ENCODE measurements at regions not wholly inside any gene's neighbourhood (a gene's known extent, or its start where the extent isn't known, plus 50 kb on each side); places are given as distances from the start of the nearest gene placed in this dataset.

DNA sequence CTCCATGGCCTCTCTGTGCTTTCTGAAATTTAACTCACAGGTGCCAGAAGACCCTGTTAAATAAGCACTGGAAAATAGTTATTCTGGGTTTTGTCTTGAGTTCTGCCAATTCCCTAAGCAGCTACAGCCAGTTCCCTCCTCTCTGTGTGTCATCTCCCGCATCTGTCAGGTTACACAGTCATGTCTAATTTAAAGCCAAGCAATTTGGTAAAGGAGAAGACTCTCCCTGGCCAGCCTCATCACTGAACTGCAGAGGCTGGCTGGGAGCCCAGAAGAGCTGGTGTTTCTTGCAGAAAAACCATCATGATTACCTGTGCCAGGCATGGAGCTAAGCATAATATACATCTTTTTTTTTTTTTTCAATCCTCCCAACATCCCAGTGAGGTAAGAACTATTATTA lies 141.3 kb upstream of the ZNF366 start:
- Histone ChIP-seq H3K36me3 (ENCODE audit: control insufficient read depth, insufficient read depth, low read length) (no peaks in the 10 kb centered on the region), H3K9me3 (replicated peaks; ENCODE audit: control insufficient read depth, insufficient read depth, low read depth, low read length) (no peaks in the 10 kb centered on the region), H3K79me2 (ENCODE audit: control insufficient read depth, insufficient read depth, low read length) (no peaks in the 10 kb centered on the region), H3K27ac (ENCODE audit: extremely low read depth, low read depth, low read length) (no peak overlapping the region), H3K4me3 (no peak overlapping the region), H3K4me2 (ENCODE audit: insufficient read depth, low read length) (no peak overlapping the region), H3K9ac (ENCODE audit: insufficient read depth in 1 of 2, low read depth in 2 of 2, low read length in 2 of 2) (no peak overlapping the region), H3K27me3 (ENCODE audit: control insufficient read depth in 2 of 2, insufficient read depth in 2 of 2, low read length in 2 of 2) (0 out of 5 replicates have a peak, but pooled peaks cover 0 to 4% of the 10 kb centered on the region in 2 experiments), H3K4me1 (replicated peaks in 1 of 2; ENCODE audit: control insufficient read depth in 2 of 2, insufficient read depth in 2 of 2, low read length in 2 of 2) (peaks cover 3 to 7% of the 10 kb centered on the region in 2 experiments; a peak in 3 of 5 replicates), H2AFZ (ENCODE audit: low read depth, low read length) (no peak overlapping the region), H3K9me1 (ENCODE audit: control insufficient read depth, insufficient read depth, low read length) (no peaks in the 10 kb centered on the region), H4K20me1 (replicated peaks; ENCODE audit: control insufficient read depth, insufficient read depth, low read length) (no peaks in the 10 kb centered on the region)
- DNase-seq (ENCODE audit: extremely low read depth in 1 of 4, low spot score in 3 of 4) (no peak), FAIRE-seq (no peak), ATAC-seq (no peak)
- intact Hi-C loops (cut with micrococcal nuclease) (no loop called here), in situ Hi-C loops (cut with MboI) (no loop called here)
- ChIA-PET CTCF (ENCODE audit: low intra/inter-chr PET ratio) (no interaction called here), POLR2A (interaction anchor here (0.6 to 0.8 kb wide), 2 partner anchors 17 to 18 kb away, joined by 3 to 4 read pairs; no protein-coding TSS in a partner anchor)
- WGBS (ENCODE audit: insufficient coverage, low coverage, missing lambda C conversion rate): 46% methylated on average over 1 of the region's 1 CpG
- BruUV-seq (replicated peaks): no TSS peak
- no peak for TF ChIP-seq SMAD2 (IDR thresholded peaks at IDR 0.05; ENCODE audit: low read depth, low read length)
- TF ChIP-seq, protein P1, sequence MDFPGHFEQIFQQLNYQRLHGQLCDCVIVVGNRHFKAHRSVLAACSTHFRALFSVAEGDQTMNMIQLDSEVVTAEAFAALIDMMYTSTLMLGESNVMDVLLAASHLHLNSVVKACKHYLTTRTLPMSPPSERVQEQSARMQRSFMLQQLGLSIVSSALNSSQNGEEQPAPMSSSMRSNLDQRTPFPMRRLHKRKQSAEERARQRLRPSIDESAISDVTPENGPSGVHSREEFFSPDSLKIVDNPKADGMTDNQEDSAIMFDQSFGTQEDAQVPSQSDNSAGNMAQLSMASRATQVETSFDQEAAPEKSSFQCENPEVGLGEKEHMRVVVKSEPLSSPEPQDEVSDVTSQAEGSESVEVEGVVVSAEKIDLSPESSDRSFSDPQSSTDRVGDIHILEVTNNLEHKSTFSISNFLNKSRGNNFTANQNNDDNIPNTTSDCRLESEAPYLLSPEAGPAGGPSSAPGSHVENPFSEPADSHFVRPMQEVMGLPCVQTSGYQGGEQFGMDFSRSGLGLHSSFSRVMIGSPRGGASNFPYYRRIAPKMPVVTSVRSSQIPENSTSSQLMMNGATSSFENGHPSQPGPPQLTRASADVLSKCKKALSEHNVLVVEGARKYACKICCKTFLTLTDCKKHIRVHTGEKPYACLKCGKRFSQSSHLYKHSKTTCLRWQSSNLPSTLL (IDR thresholded peaks at IDR 0.05): no peak
- TF ChIP-seq, protein P2, sequence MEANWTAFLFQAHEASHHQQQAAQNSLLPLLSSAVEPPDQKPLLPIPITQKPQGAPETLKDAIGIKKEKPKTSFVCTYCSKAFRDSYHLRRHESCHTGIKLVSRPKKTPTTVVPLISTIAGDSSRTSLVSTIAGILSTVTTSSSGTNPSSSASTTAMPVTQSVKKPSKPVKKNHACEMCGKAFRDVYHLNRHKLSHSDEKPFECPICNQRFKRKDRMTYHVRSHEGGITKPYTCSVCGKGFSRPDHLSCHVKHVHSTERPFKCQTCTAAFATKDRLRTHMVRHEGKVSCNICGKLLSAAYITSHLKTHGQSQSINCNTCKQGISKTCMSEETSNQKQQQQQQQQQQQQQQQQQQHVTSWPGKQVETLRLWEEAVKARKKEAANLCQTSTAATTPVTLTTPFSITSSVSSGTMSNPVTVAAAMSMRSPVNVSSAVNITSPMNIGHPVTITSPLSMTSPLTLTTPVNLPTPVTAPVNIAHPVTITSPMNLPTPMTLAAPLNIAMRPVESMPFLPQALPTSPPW (CRISPR knock-in tag; IDR thresholded peaks at IDR 0.05): no peak
- TF ChIP-seq SIX5 (IDR thresholded peaks at IDR 0.05; ENCODE audit: borderline replicate concordance in 1 of 2, insufficient read depth in 1 of 2, low read depth in 1 of 2, low read length in 2 of 2): no peak
- no peak for TF ChIP-seq CBX1 (IDR thresholded peaks at IDR 0.05; ENCODE audit: low read depth)
- TF ChIP-seq MYBL2 (IDR thresholded peaks at IDR 0.05; ENCODE audit: low read depth): no peak
- TF ChIP-seq MYBL2 (CRISPR knock-in tag; IDR thresholded peaks at IDR 0.05; ENCODE audit: borderline replicate concordance): no peak
- TF ChIP-seq KLF6 (CRISPR knock-in tag; IDR thresholded peaks at IDR 0.05; ENCODE audit: borderline replicate concordance): no peak
- no peak for TF ChIP-seq POLR2A (conservative IDR thresholded peaks at IDR 0.05)
- TF ChIP-seq ZNF76 (CRISPR knock-in tag; IDR thresholded peaks at IDR 0.05; ENCODE audit: borderline replicate concordance): no peak
- TF ChIP-seq, protein P3, sequence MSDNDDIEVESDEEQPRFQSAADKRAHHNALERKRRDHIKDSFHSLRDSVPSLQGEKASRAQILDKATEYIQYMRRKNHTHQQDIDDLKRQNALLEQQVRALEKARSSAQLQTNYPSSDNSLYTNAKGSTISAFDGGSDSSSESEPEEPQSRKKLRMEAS (CRISPR knock-in tag; IDR thresholded peaks at IDR 0.05): no peak
- no peak for TF ChIP-seq ARID2 (IDR thresholded peaks at IDR 0.05)
- TF ChIP-seq BRF1 (IDR thresholded peaks at IDR 0.05; ENCODE audit: borderline replicate concordance, extremely low read depth, insufficient read length): no peak
